A549 (cell line): ENCODE measurements at regions not wholly inside any gene's neighbourhood (a gene's known extent, or its start where the extent isn't known, plus 50 kb on each side); places are given as distances from the start of the nearest gene placed in this dataset.
"Not testable (repeated sequence)": the region's sequence is repeated elsewhere in the genome, so short reads cannot be mapped to it uniquely, and the experiment has no call there.

ENCODE experiments used
- ATAC-seq, 2 experiments: fragments of 200-7000 bp in 1 of 2; fragments of >200 bp in 1 of 2; cut with Nextera tagmentation in 1 of 2; cut with Tn5 transposase in 1 of 2; 3 replicates each; pipeline versions ENCODE4 v1.8.0 to v1.9.1; 2018 to 2020; ENCODE audit warnings: mild to moderate bottlenecking in 1 of 2, moderate library complexity in 1 of 2
- CTCF ChIA-PET: fragments of 300-600 bp; sonication (Branson Sonifier 250); formaldehyde crosslinking; extraction: SDS; loops from one replicate; lab custom pipeline; 2021; ENCODE audit warnings: antibody characterized with exemption, inconsistent platforms; lab: Yijun Ruan, JAX
- POLR2A ChIA-PET: fragments of 350-600 bp; formaldehyde crosslinking; extraction: SDS; loops from one replicate; lab custom pipeline; 2021; ENCODE audit warnings: antibody characterized with exemption, inconsistent platforms; lab: Yijun Ruan, JAX
- DNase-seq, 2 experiments: peaks; one replicate each; pipeline versions ENCODE4 v3.0.0 to v3.0.0-alpha.2; 2011 to 2016; ENCODE audit warnings: low read depth in 1 of 2, low spot score in 1 of 2
- FAIRE-seq: peaks from 2 replicates; lab custom pipeline; 2011; peaks lifted over from hg19 to GRCh38; lab: Jason Lieb, UNC
- H3K27ac ChIP-seq, 2 experiments: fragments of >200 bp; sonication (Bioruptor Twin); formaldehyde crosslinking; 3 replicates each; pipeline ENCODE4 v1.5.1; 2016 to 2017
- H3K4me1 ChIP-seq: fragments of >200 bp; sonication (Bioruptor Twin); formaldehyde crosslinking; 3 replicates; pipeline ENCODE4 v1.6.1; 2016
- H3K4me2 ChIP-seq: fragments of >200 bp; sonication (Bioruptor Twin); formaldehyde crosslinking; 3 replicates; pipeline ENCODE4 v1.6.1; 2016
- H3K4me3 ChIP-seq: fragments of >200 bp; sonication (Bioruptor Twin); formaldehyde crosslinking; 3 replicates; pipeline ENCODE4 v1.5.1; 2016
- H3K9me3 ChIP-seq: fragments of >200 bp; sonication (Bioruptor Twin); formaldehyde crosslinking; 3 replicates; pipeline ENCODE4 v1.6.1; 2016
- BHLHE40 ChIP-seq: IDR thresholded peaks from 2 replicates; pipeline ENCODE4 v1.6.1; 2012; ENCODE audit warnings: low read depth, low read length, inconsistent platforms
- CBX2 ChIP-seq: fragments of 200-600 bp; sonication (generic); IDR thresholded peaks from 2 replicates; pipeline ENCODE4 v1.6.1; 2016; ENCODE audit warnings: low read depth, mild to moderate bottlenecking, borderline replicate concordance
- CEBPB ChIP-seq, 2 experiments: fragments of >200 bp in 1 of 2; sonication (Bioruptor Twin) in 1 of 2; formaldehyde crosslinking in 1 of 2; IDR thresholded peaks; 2 replicates each; pipeline ENCODE4 v1.6.1; 2012 to 2016
- E2F6 ChIP-seq: IDR thresholded peaks from 2 replicates; pipeline ENCODE4 v1.6.1; 2012; ENCODE audit warnings: low read depth, borderline replicate concordance
- EHF ChIP-seq: fragments of 250-450 bp; sonication (Bioruptor Pico); IDR thresholded peaks from 2 replicates; pipeline ENCODE4 v1.5.0; 2020; ENCODE audit warnings: mild to moderate bottlenecking
- EHMT2 ChIP-seq: fragments of 200-600 bp; sonication (generic); IDR thresholded peaks from 2 replicates; pipeline ENCODE4 v1.6.1; 2016; ENCODE audit warnings: antibody characterized with exemption, low read depth, mild to moderate bottlenecking, moderate library complexity
- FOSL2 ChIP-seq, 2 experiments: fragments of 450-650 bp in 1 of 2; fragments of >200 bp in 1 of 2; sonication (Bioruptor Twin) in 1 of 2; formaldehyde crosslinking; IDR thresholded peaks; 2 replicates each; pipeline versions ENCODE4 v1.5.0 to v1.6.1; 2016 to 2020; ENCODE audit warnings: mild to moderate bottlenecking in 1 of 2, moderate library complexity in 1 of 2
- GATA3 ChIP-seq: IDR thresholded peaks from 2 replicates; pipeline ENCODE4 v1.6.1; 2012; ENCODE audit warnings: borderline replicate concordance
- HDAC2 ChIP-seq: fragments of 200-600 bp; sonication (generic); IDR thresholded peaks from 2 replicates; pipeline ENCODE4 v1.6.1; 2016
- HEYL ChIP-seq: fragments of 250-450 bp; sonication (Bioruptor Pico); IDR thresholded peaks from 2 replicates; pipeline ENCODE4 v1.8.0; 2021; ENCODE audit warnings: mild to moderate bottlenecking, moderate library complexity
- JUN ChIP-seq, 2 experiments: fragments of >200 bp; sonication (Bioruptor Twin); formaldehyde crosslinking; IDR thresholded peaks; 2 replicates in 1 of 2; 3 replicates in 1 of 2; pipeline ENCODE4 v1.6.1; 2016 to 2017
- JUNB ChIP-seq: fragments of >200 bp; sonication (Bioruptor Twin); formaldehyde crosslinking; IDR thresholded peaks from 2 replicates; pipeline ENCODE4 v1.6.1; 2016
- KDM1A ChIP-seq: fragments of 200-600 bp; sonication (generic); IDR thresholded peaks from 2 replicates; pipeline ENCODE4 v1.6.1; 2016; ENCODE audit warnings: low read depth, mild to moderate bottlenecking
- MAFK ChIP-seq: fragments of 450-650 bp; IDR thresholded peaks from 2 replicates; pipeline ENCODE4 v1.6.1; 2014; ENCODE audit not compliant: partially characterized antibody
- MAZ ChIP-seq: fragments of 150-350 bp; IDR thresholded peaks from 2 replicates; pipeline ENCODE4 v1.6.1; 2014; ENCODE audit warnings: antibody characterized with exemption, low read depth, low read length, borderline replicate concordance
- NPAS2 ChIP-seq: fragments of 250-450 bp; sonication (Bioruptor Pico); IDR thresholded peaks from 2 replicates; pipeline ENCODE4 v1.8.0; 2022; ENCODE audit warnings: mild to moderate bottlenecking, moderate library complexity, borderline replicate concordance
- PHF8 ChIP-seq: fragments of 200-600 bp; sonication (generic); IDR thresholded peaks from 2 replicates; pipeline ENCODE4 v1.6.1; 2016; ENCODE audit warnings: low read depth, mild to moderate bottlenecking, antibody characterized with exemption, moderate library complexity, borderline replicate concordance
- RAD21 ChIP-seq, 2 experiments: fragments of >200 bp in 1 of 2; sonication (Bioruptor Twin) in 1 of 2; formaldehyde crosslinking in 1 of 2; IDR thresholded peaks in 1 of 2; conservative IDR thresholded peaks in 1 of 2; 2 replicates in 1 of 2; 3 replicates in 1 of 2; pipeline ENCODE4 v1.6.1; 2012 to 2018; ENCODE audit warnings: inconsistent platforms in 1 of 2
- RCOR1 ChIP-seq: fragments of 150-350 bp; IDR thresholded peaks from 2 replicates; pipeline ENCODE4 v1.6.1; 2014; ENCODE audit warnings: antibody characterized with exemption, low read length, low read depth
- RNF2 ChIP-seq: fragments of 200-600 bp; sonication (generic); IDR thresholded peaks from 2 replicates; pipeline ENCODE4 v1.6.1; 2016; ENCODE audit warnings: low read depth, mild to moderate bottlenecking, antibody characterized with exemption, moderate library complexity, borderline replicate concordance
- TP53 ChIP-seq: fragments of 250-450 bp; sonication (Bioruptor Pico); IDR thresholded peaks from 2 replicates; pipeline ENCODE4 v1.5.0; 2021; ENCODE audit warnings: mild to moderate bottlenecking, moderate library complexity
- ZC3H11A ChIP-seq: fragments of 450-650 bp; IDR thresholded peaks from 2 replicates; pipeline ENCODE4 v1.6.1; 2014; ENCODE audit warnings: antibody characterized with exemption, mild to moderate bottlenecking
- ZFP36 ChIP-seq: fragments of 450-650 bp; IDR thresholded peaks from 2 replicates; pipeline ENCODE4 v1.6.1; 2014; ENCODE audit warnings: borderline replicate concordance; ENCODE audit not compliant: partially characterized antibody
- ZNF302 ChIP-seq: fragments of 250-450 bp; sonication (Bioruptor Pico); IDR thresholded peaks from 2 replicates; pipeline ENCODE4 v1.9.0; 2021; ENCODE audit warnings: inconsistent platforms, mild to moderate bottlenecking, moderate library complexity
- ZSCAN20 ChIP-seq: fragments of 250-450 bp; sonication (Bioruptor Pico); IDR thresholded peaks from 2 replicates; pipeline ENCODE4 v1.8.0; 2022; ENCODE audit warnings: mild to moderate bottlenecking, moderate library complexity
- WGBS: methylation state at CpG from one replicate; pipeline ENCODE4 v1.1.6; 2017; ENCODE audit errors: missing lambda C conversion rate; 5-methylcytosine and 5-hydroxymethylcytosine counted together
- TF ChIP-seq, protein P1 (sequence below): fragments of >200 bp; sonication (Bioruptor Twin); formaldehyde crosslinking; IDR thresholded peaks from 2 replicates; pipeline ENCODE4 v1.6.1; 2016
- TF ChIP-seq, protein P2 (sequence below): fragments of 150-350 bp; IDR thresholded peaks from 2 replicates; pipeline ENCODE4 v1.6.1; 2014; ENCODE audit warnings: low read depth, mild to moderate bottlenecking, low read length
- TF ChIP-seq, protein P3 (sequence below): fragments of 450-650 bp; IDR thresholded peaks from 2 replicates; pipeline ENCODE4 v1.6.1; 2014; ENCODE audit warnings: antibody characterized with exemption

DNA sequence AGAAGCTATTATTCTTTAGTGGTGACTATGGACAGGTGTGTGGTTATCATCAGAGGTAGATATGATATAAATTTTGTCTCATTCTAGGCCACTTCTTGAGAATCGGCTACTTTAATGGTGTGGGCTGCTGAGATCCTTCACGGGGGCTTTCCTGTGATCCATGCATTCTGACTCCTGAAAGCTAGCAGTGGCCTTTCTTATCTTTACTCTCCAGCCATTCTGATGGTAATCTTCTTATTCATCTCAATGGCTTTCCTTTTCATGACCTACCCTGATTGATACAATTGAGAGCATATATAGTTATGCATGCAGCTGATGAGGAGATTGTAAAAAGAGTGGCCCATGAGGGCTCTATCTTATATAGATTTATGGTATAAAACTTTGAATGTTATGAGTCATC, 78.3 kb upstream of the ZPLD1 start:
- FAIRE-seq (no peak), DNase-seq (no peak)
- no peak overlapping the region for H3K4me2 ChIP-seq
- H3K27ac ChIP-seq = no peak overlapping the region
- 33% methylated on average over 2 of the region's 2 CpGs for WGBS
- CTCF ChIA-PET = no interaction called here
- H3K9me3 ChIP-seq = no peaks in the 10 kb centered on the region
- no peak overlapping the region for H3K4me3 ChIP-seq
- no peak for TF ChIP-seq EHF (CRISPR knock-in tag)
- TF ChIP-seq ZFP36 = no peak
- no peak for TF ChIP-seq HDAC2
- no peak for TF ChIP-seq FOSL2 (IDR thresholded peaks at IDR 0.05)
- TF ChIP-seq FOSL2 (CRISPR knock-in tag; IDR thresholded peaks at IDR 0.05) = 0 out of 2 replicates have a peak, but pooled peaks have one; percentile 40
- no peak for TF ChIP-seq JUNB
- no peak for TF ChIP-seq RAD21 (conservative IDR thresholded peaks at IDR 0.05 in 1 of 2, IDR thresholded peaks at IDR 0.05 in 1 of 2)
- TF ChIP-seq, all 56 proteins: peak for 1
- peaks cover 16% of the 10 kb centered on the region; the same call in 2 of the 3 replicates for H3K4me1 ChIP-seq
- no peak for ATAC-seq
- POLR2A ChIA-PET = no interaction called here

GRCh38 chr3:102357313-102357712, 77.5 kb upstream of the ZPLD1 start:
- ATAC-seq, FAIRE-seq, H3K9me3 ChIP-seq, H3K4me2 ChIP-seq, DNase-seq, H3K27ac ChIP-seq, POLR2A ChIA-PET, H3K4me3 ChIP-seq: not testable (repeated sequence)
- H3K4me1 ChIP-seq = peaks cover 16% of the 10 kb centered on the region; the same call in 2 of the 3 replicates
- CTCF ChIA-PET = interaction anchor here (0.8 kb wide), 1 partner anchor 121 kb away, joined by 3 read pairs; no protein-coding TSS in a partner anchor
- 72% methylated on average over 9 of the region's 9 CpGs for WGBS

- DNase-seq = no peak
- FAIRE-seq = no peak
- 77% methylated on average over 1 of the region's 1 CpG for WGBS
- Histone ChIP-seq H3K27ac (no peak overlapping the region), H3K4me3 (no peak overlapping the region), H3K9me3 (no peaks in the 10 kb centered on the region), H3K4me1 (peaks cover 5% of the 10 kb centered on the region; the same call in 2 of the 3 replicates), H3K4me2 (no peak overlapping the region)
- ChIA-PET POLR2A (no interaction called here), CTCF (no interaction called here)
- TF ChIP-seq BHLHE40 (no peak), JUN (IDR thresholded peaks at IDR 0.05) (no peak), EHMT2 (no peak), ZC3H11A (no peak), KDM1A (no peak), ZNF302 (CRISPR knock-in tag) (no peak), CEBPB (IDR thresholded peaks at IDR 0.05) (no peak), HEYL (CRISPR knock-in tag) (no peak), MAZ (no peak), ZSCAN20 (CRISPR knock-in tag) (no peak)
- TF ChIP-seq, protein P1, sequence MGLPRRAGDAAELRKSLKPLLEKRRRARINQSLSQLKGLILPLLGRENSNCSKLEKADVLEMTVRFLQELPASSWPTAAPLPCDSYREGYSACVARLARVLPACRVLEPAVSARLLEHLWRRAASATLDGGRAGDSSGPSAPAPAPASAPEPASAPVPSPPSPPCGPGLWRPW = no peak
- ATAC-seq = no peak
Observed at GRCh38 chr3:102360183-102360860, 74.5 kb upstream of the ZPLD1 start.

- H3K27ac ChIP-seq = no peak overlapping the region
- H3K4me3 ChIP-seq = no peak overlapping the region
- CTCF ChIA-PET = no interaction called here
- no peak overlapping the region for H3K4me2 ChIP-seq
- 4% methylated on average over 3 of the region's 3 CpGs for WGBS
- POLR2A ChIA-PET = no interaction called here
- H3K4me1 ChIP-seq = no peaks in the 10 kb centered on the region
- no peak for FAIRE-seq
- no peak for DNase-seq
- ATAC-seq = no peak
- TF ChIP-seq, protein P2, sequence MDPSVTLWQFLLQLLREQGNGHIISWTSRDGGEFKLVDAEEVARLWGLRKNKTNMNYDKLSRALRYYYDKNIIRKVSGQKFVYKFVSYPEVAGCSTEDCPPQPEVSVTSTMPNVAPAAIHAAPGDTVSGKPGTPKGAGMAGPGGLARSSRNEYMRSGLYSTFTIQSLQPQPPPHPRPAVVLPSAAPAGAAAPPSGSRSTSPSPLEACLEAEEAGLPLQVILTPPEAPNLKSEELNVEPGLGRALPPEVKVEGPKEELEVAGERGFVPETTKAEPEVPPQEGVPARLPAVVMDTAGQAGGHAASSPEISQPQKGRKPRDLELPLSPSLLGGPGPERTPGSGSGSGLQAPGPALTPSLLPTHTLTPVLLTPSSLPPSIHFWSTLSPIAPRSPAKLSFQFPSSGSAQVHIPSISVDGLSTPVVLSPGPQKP = no peak
- TF ChIP-seq NPAS2 (CRISPR knock-in tag) = no peak
- no peak for TF ChIP-seq RCOR1
- TF ChIP-seq RNF2 = no peak
- no peak for TF ChIP-seq PHF8
- TF ChIP-seq TP53 (CRISPR knock-in tag) = no peak
- TF ChIP-seq, protein P1 = no peak
- TF ChIP-seq E2F6 = no peak
- TF ChIP-seq MAFK = no peak
- TF ChIP-seq CBX2 = no peak
- TF ChIP-seq GATA3 = no peak
- TF ChIP-seq, protein P3, sequence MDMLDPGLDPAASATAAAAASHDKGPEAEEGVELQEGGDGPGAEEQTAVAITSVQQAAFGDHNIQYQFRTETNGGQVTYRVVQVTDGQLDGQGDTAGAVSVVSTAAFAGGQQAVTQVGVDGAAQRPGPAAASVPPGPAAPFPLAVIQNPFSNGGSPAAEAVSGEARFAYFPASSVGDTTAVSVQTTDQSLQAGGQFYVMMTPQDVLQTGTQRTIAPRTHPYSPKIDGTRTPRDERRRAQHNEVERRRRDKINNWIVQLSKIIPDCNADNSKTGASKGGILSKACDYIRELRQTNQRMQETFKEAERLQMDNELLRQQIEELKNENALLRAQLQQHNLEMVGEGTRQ = no peak
- no peaks in the 10 kb centered on the region for H3K9me3 ChIP-seq
Observed at GRCh38 chr3:102361101-102361500, 73.7 kb upstream of the ZPLD1 start.
